Lower leg skin (tissue), 4 donors: ENCODE measurements at regions not wholly inside any gene's neighbourhood (a gene's known extent, or its start where the extent isn't known, plus 50 kb on each side); places are given as distances from the start of the nearest gene placed in this dataset.

ENCODE experiments used
- DNase-seq, 2 donors: peaks; one replicate each; pipeline ENCODE4 v3.0.0-alpha.2; 2019; ENCODE audit warnings: low spot score in 2 of 2
- H3K4me3 ChIP-seq: fragments of 200-600 bp; sonication (generic); 2 replicates; pipeline ENCODE4 v1.5.1; 2017; ENCODE audit warnings: mild to moderate bottlenecking, low read depth; ENCODE audit not compliant: poor library complexity, severe bottlenecking
- CTCF ChIP-seq, 3 donors: fragments of 450-650 bp; IDR thresholded peaks; one replicate each; pipeline ENCODE4 v1.5.1; 2016; ENCODE audit warnings: antibody characterized with exemption in 3 of 3, mild to moderate bottlenecking in 3 of 3, moderate library complexity in 2 of 3
- POLR2A ChIP-seq, 2 donors: fragments of 450-650 bp; IDR thresholded peaks; one replicate each; pipeline ENCODE4 v1.6.1; 2016 to 2017; ENCODE audit warnings: antibody characterized with exemption in 2 of 2, mild to moderate bottlenecking in 1 of 2, moderate library complexity in 1 of 2
- WGBS, 2 donors: methylation state at CpG; one replicate each; pipeline ENCODE4 v1.1.5; 2018; 5-methylcytosine and 5-hydroxymethylcytosine counted together
- intact Hi-C: fragments of 100-400 bp; cut with DNase I; formaldehyde crosslinking; loops from one replicate; pipeline ENCODE4 v1.15.0; 2023; ENCODE audit warnings: low total_unique reads

GRCh38 chr18:4581966-4582365, 126.9 kb upstream of the DLGAP1 start:
- no peak for DNase-seq
- intact Hi-C loops, result no loop called here
- TF ChIP-seq CTCF (IDR thresholded peaks at IDR 0.05), result no peak
- H3K4me3 ChIP-seq, result no peak overlapping the region
- WGBS, 2 donors, result 78 to 81% methylated on average over 2 of the region's 2 CpGs

DNA sequence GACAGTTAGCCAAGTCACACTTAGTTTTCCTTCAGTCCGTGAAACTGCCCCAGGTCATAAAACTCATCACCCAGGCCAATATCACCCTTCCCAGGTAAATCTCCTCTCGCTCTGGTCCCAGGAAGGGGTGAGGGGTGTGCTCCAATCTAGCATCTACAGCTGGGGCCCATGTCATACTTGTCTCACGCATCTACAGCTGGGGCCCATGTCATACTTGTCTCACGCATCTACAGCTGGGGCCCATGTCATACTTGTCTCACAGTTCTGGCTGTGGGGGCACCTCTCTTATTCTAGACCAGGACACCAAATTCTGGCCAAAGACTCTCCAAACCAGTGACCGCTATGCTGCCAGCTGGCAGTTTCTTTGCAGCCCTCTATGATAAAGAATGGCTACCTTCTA, 123.3 kb upstream of the DLGAP1 start:
- TF ChIP-seq CTCF (IDR thresholded peaks at IDR 0.05), result no peak
- no peak for TF ChIP-seq POLR2A (IDR thresholded peaks at IDR 0.05)
- 75 to 93% methylated on average over 5 of the region's 5 CpGs for WGBS, 2 donors
- DNase-seq, result no peak
- intact Hi-C loops, result no loop called here
- no peak overlapping the region for H3K4me3 ChIP-seq

DNA sequence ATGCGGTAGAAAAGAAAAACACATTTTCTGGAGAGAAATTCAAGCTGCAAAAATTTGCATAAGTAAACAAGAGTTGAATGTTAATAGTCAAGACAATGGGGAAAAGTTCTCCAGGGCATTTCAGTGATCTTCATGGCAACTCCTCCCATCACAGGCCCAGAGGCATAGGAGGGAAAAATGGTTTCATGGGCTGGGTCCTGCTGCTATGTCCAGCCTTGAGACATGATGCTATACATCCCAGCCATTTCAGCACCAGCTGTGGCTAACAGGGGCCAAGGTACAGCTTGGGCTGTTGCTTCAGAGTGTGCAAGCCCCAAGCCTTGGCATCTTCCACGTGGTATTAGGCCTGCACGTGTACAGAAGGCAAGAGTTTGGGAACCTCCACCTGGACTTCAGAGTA, 118.6 kb upstream of the DLGAP1 start:
- intact Hi-C loops, result no loop called here
- H3K4me3 ChIP-seq, result no peak overlapping the region
- no peak for TF ChIP-seq POLR2A (IDR thresholded peaks at IDR 0.05)
- TF ChIP-seq CTCF (IDR thresholded peaks at IDR 0.05), result no peak
- no peak for DNase-seq
- 60 to 82% methylated on average over 3 of the region's 3 CpGs for WGBS, 2 donors

- TF ChIP-seq CTCF (IDR thresholded peaks at IDR 0.05), result no peak
- TF ChIP-seq POLR2A (IDR thresholded peaks at IDR 0.05), result no peak
- H3K4me3 ChIP-seq, result no peak overlapping the region
- DNase-seq, result no peak
- 60 to 71% methylated on average over 3 of the region's 3 CpGs for WGBS, 2 donors
- intact Hi-C loops, result no loop called here
These were observed 102.4 kb upstream of the DLGAP1 start for GRCh38 chr18:4557502-4557901.

DNA sequence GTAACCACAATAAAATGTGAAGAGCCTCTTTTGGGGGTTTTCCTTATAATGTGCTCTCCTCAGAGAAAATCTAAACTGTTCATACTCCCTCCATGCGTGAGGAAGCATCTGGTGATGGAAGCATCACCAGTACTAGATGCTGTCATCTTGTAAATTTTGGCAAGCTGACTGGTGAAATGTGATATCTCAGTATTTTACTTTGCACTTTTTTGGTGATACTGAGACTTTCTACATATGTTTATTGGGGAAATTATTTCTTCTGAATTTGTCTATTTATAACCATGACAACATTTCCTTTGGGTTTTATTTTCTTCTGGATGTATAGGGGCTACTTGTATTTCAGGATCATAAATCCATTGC, 95.9 kb upstream of the DLGAP1 start:
- no peak for DNase-seq
- WGBS, 2 donors, result 33 to 49% methylated on average over 1 of the region's 1 CpG
- intact Hi-C loops, result no loop called here
- no peak for TF ChIP-seq POLR2A (IDR thresholded peaks at IDR 0.05)
- no peak for TF ChIP-seq CTCF (IDR thresholded peaks at IDR 0.05)
- no peak overlapping the region for H3K4me3 ChIP-seq

GRCh38 chr18:4549164-4549872, 94.2 kb upstream of the DLGAP1 start:
- DNase-seq, result no peak
- intact Hi-C loops, result no loop called here
- TF ChIP-seq CTCF (IDR thresholded peaks at IDR 0.05) (no peak), POLR2A (IDR thresholded peaks at IDR 0.05) (no peak)
- H3K4me3 ChIP-seq, result no peak overlapping the region
